ENCODE measurements at regions not wholly inside any gene's neighbourhood (a gene's known extent, or its start where the extent isn't known, plus 50 kb on each side); places are given as distances from the start of the nearest gene placed in this dataset.

- TF ChIP-seq TARDBP (IDR thresholded peaks at IDR 0.05; ENCODE audit: borderline replicate concordance): no peak
- no peak for TF ChIP-seq CTCF (IDR thresholded peaks at IDR 0.05 in 2 of 3, conservative IDR thresholded peaks at IDR 0.05 in 1 of 3; ENCODE audit: control insufficient read depth in 2 of 3, extremely low read depth in 1 of 3, insufficient read depth in 1 of 3, low read depth in 3 of 3, low read length in 3 of 3)
- no peak for TF ChIP-seq PKNOX1 (IDR thresholded peaks at IDR 0.05)
- no peak for TF ChIP-seq EZH2 (IDR thresholded peaks at IDR 0.05; ENCODE audit: borderline replicate concordance, control insufficient read depth, low read depth, low read length)
- no peak for TF ChIP-seq BHLHE40 (IDR thresholded peaks at IDR 0.05; ENCODE audit: borderline replicate concordance in 1 of 2, low read depth in 2 of 2, low read length in 1 of 2)
- no peak for TF ChIP-seq POU2F2 (IDR thresholded peaks at IDR 0.05; ENCODE audit: borderline replicate concordance, low read depth, low read length)
These were observed 130.1 kb upstream of the C9orf72 start for GRCh38 chr9:27703216-27703980.
